ENCODE measurements at regions not wholly inside any gene's neighbourhood (a gene's known extent, or its start where the extent isn't known, plus 50 kb on each side); places are given as distances from the start of the nearest gene placed in this dataset.

DNA sequence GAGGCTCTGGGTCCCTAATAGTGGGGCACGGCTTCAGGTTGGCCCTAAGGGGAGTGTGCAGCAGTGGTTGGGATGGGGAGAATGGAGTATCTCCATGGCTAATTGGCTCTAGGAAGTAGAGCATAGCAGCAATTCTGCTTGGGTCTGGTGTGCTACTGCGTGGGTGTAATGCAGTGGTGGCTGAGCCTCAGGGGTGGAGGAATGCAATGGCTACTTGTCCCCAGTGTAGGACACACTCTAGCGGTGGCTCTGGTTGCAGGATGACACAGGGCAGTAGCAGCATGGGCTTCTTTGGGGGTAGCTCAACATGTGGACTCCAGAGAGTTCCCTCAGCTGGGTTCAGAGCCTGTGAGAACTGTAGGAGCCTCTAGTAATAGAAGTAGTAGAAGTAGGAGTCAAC is 91.2 kb upstream of the FAM78B start:
- H3K36me3 ChIP-seq, result no peaks in the 10 kb centered on the region
- intact Hi-C loops (cut with DNase I), result no loop called here
- no peak for ATAC-seq
- H3K27me3 ChIP-seq, result no peaks in the 10 kb centered on the region
- no peak overlapping the region for H3K27ac ChIP-seq
- peaks cover 0 to 22% of the 10 kb centered on the region in 2 donors for H3K9me3 ChIP-seq
- TF ChIP-seq, protein P1, sequence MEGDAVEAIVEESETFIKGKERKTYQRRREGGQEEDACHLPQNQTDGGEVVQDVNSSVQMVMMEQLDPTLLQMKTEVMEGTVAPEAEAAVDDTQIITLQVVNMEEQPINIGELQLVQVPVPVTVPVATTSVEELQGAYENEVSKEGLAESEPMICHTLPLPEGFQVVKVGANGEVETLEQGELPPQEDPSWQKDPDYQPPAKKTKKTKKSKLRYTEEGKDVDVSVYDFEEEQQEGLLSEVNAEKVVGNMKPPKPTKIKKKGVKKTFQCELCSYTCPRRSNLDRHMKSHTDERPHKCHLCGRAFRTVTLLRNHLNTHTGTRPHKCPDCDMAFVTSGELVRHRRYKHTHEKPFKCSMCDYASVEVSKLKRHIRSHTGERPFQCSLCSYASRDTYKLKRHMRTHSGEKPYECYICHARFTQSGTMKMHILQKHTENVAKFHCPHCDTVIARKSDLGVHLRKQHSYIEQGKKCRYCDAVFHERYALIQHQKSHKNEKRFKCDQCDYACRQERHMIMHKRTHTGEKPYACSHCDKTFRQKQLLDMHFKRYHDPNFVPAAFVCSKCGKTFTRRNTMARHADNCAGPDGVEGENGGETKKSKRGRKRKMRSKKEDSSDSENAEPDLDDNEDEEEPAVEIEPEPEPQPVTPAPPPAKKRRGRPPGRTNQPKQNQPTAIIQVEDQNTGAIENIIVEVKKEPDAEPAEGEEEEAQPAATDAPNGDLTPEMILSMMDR (IDR thresholded peaks at IDR 0.05), result no peak
- no peak for DNase-seq
- no peak overlapping the region for H3K4me3 ChIP-seq
- H3K4me1 ChIP-seq, result no peaks in the 10 kb centered on the region

DNA sequence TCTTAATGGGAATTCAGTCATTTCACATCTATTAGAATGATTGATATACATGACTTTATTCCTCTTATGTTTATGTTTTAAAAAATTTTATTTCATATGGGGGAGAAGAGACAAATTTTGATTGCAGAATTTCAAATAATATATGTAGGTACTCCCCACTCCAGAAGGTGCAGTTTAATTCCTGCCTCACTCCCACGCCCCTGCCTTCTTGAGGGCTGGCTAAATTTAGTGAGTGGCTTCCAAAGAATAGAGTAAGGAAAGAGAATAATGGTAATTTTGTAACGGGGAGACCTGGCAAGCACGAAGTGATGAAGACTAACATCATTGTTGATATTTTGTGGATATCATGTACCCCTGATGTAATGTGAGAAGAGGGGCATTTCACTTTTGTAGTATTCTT is 94.7 kb upstream of the FAM78B start:
- DNase-seq (no peak), ATAC-seq (no peak)
- Histone ChIP-seq H3K4me1 (no peaks in the 10 kb centered on the region), H3K4me3 (no peak overlapping the region), H3K9me3 (peaks cover 0 to 5% of the 10 kb centered on the region in 2 donors), H3K27ac (no peak overlapping the region), H3K36me3 (no peaks in the 10 kb centered on the region), H3K27me3 (no peaks in the 10 kb centered on the region)
- intact Hi-C loops (cut with DNase I), result no loop called here
- TF ChIP-seq, protein P1 (IDR thresholded peaks at IDR 0.05), result no peak

DNA sequence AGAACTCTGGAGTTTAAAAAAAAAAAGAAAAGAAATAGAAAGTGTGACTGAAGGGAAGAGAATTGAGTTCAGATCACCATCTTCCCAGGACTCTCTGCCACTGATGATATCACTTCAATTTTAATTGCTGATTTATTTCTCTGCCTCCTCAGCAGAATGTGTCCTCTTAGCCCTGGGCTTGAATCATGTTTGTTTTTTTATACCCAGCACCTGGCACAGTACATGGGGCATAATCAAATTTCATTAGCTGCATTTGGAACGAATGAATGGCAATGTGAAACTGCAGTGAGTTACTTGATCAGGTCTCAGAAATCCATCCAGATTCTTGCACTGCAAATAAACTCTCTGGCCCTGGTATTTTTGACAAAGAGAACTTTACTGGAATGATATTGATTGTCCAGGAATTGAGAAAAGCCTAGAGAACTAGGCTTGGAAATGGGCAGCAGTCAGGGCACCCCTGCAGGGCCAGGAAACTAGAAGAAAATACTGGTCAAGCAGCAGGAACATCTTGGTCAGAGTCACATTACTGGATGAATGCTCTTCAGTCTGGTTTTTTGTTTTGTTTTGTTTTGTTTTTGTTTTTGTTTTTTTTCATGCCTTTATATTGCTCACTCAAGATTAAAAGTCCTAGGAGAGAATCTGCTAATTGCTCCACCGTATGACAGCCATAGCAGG is 103.8 kb upstream of the FAM78B start:
- H3K4me1 ChIP-seq, result no peaks in the 10 kb centered on the region
- no peaks in the 10 kb centered on the region for H3K27me3 ChIP-seq
- intact Hi-C loops (cut with DNase I), result no loop called here
- no peak overlapping the region for H3K27ac ChIP-seq
- no peak overlapping the region for H3K4me3 ChIP-seq
- no peak for ATAC-seq
- no peak for DNase-seq
- peaks cover 0 to 4% of the 10 kb centered on the region in 2 donors for H3K9me3 ChIP-seq
- H3K36me3 ChIP-seq, result no peaks in the 10 kb centered on the region
- TF ChIP-seq, protein P1 (IDR thresholded peaks at IDR 0.05), result no peak

DNA sequence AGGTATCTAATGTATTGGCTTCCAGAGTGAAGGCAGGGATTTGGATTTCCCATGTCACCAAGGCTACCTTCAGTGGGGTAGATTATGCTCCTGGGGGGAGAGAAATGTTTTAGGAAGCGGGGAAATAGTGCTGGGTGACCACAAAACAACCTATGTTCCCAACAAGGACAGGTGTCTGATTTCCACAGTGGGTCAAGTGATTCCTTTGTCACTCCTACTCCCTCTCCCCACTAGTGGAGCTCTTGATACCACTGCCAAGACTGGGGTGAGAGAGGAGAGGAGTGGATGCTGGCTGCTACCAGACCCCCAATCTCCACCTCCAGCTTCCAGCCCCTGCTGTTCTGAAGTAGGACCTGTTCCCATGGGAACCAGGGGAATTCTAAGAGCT is 104.3 kb upstream of the FAM78B start:
- H3K9me3 ChIP-seq, result peaks cover 0 to 7% of the 10 kb centered on the region in 2 donors
- intact Hi-C loops (cut with DNase I), result no loop called here
- TF ChIP-seq, protein P1 (IDR thresholded peaks at IDR 0.05), result no peak
- ATAC-seq (no peak), DNase-seq (no peak)
- H3K4me1 ChIP-seq, result no peaks in the 10 kb centered on the region
- no peaks in the 10 kb centered on the region for H3K27me3 ChIP-seq
- no peak overlapping the region for H3K27ac ChIP-seq
- no peaks in the 10 kb centered on the region for H3K36me3 ChIP-seq
- H3K4me3 ChIP-seq, result no peak overlapping the region

DNA sequence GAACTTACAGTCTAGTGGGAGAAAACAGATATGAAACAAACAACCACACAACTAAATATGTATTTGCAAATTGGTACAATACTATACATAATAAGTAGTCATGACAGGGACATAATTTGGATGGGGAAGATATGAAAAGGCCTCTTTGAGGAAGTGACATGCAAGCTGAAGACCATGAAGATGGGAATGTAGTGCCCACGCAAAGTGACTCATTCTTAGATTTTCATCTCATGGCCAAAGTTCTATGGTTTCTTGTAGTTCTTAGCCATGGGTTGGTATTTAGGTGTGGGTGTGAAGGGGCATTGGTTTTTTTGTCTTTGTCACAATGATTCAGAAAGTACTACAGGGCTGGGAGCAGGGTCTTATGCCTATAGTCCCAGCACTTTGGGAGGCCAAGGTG is 105.4 kb upstream of the FAM78B start:
- ATAC-seq, result no peak
- H3K4me1 ChIP-seq, result no peaks in the 10 kb centered on the region
- no peak for DNase-seq
- H3K27ac ChIP-seq, result no peak overlapping the region
- H3K27me3 ChIP-seq, result no peaks in the 10 kb centered on the region
- TF ChIP-seq, protein P1 (IDR thresholded peaks at IDR 0.05), result no peak
- intact Hi-C loops (cut with DNase I), result no loop called here
- H3K9me3 ChIP-seq, result peaks cover 0 to 10% of the 10 kb centered on the region in 2 donors
- no peaks in the 10 kb centered on the region for H3K36me3 ChIP-seq
- H3K4me3 ChIP-seq, result no peak overlapping the region
